ENCODE measurements at regions not wholly inside any gene's neighbourhood (a gene's known extent, or its start where the extent isn't known, plus 50 kb on each side); places are given as distances from the start of the nearest gene placed in this dataset.

DNA sequence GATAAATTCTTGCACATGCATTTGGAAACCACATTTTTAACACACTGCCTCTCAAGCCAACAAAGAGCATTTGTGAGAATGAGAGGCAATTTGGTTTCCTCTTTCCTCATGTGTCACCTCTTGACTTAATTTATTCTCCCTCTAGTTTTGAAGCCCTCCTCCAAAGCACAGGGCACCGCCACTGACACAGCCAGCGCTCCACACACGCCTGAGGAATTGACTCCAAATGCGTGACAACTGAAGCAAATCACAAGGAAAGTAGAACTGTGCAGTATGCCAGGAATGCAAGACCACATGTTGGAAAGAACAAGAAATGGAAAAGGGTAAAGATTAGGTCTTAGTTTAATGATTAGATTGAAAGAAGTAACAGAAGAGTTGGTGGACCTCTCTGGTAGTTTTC, 173.3 kb downstream of the LSM5 start:
- no peak for ATAC-seq
- TF ChIP-seq, protein P1, sequence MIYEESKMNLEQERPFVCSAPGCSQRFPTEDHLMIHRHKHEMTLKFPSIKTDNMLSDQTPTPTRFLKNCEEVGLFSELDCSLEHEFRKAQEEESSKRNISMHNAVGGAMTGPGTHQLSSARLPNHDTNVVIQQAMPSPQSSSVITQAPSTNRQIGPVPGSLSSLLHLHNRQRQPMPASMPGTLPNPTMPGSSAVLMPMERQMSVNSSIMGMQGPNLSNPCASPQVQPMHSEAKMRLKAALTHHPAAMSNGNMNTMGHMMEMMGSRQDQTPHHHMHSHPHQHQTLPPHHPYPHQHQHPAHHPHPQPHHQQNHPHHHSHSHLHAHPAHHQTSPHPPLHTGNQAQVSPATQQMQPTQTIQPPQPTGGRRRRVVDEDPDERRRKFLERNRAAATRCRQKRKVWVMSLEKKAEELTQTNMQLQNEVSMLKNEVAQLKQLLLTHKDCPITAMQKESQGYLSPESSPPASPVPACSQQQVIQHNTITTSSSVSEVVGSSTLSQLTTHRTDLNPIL (CRISPR knock-in tag; IDR thresholded peaks at IDR 0.05; ENCODE audit: low read depth): no peak
- TF ChIP-seq ZC3H10 (CRISPR knock-in tag; IDR thresholded peaks at IDR 0.05) (no peak), GLIS3 (CRISPR knock-in tag; IDR thresholded peaks at IDR 0.05) (no peak), TCF4 (CRISPR knock-in tag; IDR thresholded peaks at IDR 0.05; ENCODE audit: borderline replicate concordance) (no peak), ISL1 (CRISPR knock-in tag; IDR thresholded peaks at IDR 0.05) (no peak), ZFP30 (CRISPR knock-in tag; IDR thresholded peaks at IDR 0.05) (no peak), ZNF8 (CRISPR knock-in tag; IDR thresholded peaks at IDR 0.05) (no peak), TOX (CRISPR knock-in tag; IDR thresholded peaks at IDR 0.05; ENCODE audit: borderline replicate concordance) (no peak), OSR1 (CRISPR knock-in tag; IDR thresholded peaks at IDR 0.05) (no peak), ZNF565 (CRISPR knock-in tag; conservative IDR thresholded peaks at IDR 0.05; ENCODE audit: low read depth) (no peak), BACH2 (CRISPR knock-in tag; IDR thresholded peaks at IDR 0.05; ENCODE audit: borderline replicate concordance) (no peak), SNAI2 (CRISPR knock-in tag; IDR thresholded peaks at IDR 0.05) (no peak), RARB (CRISPR knock-in tag; IDR thresholded peaks at IDR 0.05) (no peak)
- TF ChIP-seq, protein P2, sequence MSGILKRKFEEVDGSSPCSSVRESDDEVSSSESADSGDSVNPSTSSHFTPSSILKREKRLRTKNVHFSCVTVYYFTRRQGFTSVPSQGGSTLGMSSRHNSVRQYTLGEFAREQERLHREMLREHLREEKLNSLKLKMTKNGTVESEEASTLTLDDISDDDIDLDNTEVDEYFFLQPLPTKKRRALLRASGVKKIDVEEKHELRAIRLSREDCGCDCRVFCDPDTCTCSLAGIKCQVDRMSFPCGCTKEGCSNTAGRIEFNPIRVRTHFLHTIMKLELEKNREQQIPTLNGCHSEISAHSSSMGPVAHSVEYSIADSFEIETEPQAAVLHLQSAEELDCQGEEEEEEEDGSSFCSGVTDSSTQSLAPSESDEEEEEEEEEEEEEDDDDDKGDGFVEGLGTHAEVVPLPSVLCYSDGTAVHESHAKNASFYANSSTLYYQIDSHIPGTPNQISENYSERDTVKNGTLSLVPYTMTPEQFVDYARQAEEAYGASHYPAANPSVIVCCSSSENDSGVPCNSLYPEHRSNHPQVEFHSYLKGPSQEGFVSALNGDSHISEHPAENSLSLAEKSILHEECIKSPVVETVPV (CRISPR knock-in tag; IDR thresholded peaks at IDR 0.05): no peak
- TF ChIP-seq, protein P3, sequence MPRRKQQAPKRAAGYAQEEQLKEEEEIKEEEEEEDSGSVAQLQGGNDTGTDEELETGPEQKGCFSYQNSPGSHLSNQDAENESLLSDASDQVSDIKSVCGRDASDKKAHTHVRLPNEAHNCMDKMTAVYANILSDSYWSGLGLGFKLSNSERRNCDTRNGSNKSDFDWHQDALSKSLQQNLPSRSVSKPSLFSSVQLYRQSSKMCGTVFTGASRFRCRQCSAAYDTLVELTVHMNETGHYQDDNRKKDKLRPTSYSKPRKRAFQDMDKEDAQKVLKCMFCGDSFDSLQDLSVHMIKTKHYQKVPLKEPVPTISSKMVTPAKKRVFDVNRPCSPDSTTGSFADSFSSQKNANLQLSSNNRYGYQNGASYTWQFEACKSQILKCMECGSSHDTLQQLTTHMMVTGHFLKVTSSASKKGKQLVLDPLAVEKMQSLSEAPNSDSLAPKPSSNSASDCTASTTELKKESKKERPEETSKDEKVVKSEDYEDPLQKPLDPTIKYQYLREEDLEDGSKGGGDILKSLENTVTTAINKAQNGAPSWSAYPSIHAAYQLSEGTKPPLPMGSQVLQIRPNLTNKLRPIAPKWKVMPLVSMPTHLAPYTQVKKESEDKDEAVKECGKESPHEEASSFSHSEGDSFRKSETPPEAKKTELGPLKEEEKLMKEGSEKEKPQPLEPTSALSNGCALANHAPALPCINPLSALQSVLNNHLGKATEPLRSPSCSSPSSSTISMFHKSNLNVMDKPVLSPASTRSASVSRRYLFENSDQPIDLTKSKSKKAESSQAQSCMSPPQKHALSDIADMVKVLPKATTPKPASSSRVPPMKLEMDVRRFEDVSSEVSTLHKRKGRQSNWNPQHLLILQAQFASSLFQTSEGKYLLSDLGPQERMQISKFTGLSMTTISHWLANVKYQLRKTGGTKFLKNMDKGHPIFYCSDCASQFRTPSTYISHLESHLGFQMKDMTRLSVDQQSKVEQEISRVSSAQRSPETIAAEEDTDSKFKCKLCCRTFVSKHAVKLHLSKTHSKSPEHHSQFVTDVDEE (CRISPR knock-in tag; IDR thresholded peaks at IDR 0.05): no peak
- TF ChIP-seq, protein P4, sequence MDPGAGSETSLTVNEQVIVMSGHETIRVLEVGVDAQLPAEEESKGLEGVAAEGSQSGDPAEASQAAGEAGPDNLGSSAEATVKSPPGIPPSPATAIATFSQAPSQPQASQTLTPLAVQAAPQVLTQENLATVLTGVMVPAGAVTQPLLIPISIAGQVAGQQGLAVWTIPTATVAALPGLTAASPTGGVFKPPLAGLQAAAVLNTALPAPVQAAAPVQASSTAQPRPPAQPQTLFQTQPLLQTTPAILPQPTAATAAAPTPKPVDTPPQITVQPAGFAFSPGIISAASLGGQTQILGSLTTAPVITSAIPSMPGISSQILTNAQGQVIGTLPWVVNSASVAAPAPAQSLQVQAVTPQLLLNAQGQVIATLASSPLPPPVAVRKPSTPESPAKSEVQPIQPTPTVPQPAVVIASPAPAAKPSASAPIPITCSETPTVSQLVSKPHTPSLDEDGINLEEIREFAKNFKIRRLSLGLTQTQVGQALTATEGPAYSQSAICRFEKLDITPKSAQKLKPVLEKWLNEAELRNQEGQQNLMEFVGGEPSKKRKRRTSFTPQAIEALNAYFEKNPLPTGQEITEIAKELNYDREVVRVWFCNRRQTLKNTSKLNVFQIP (CRISPR knock-in tag; IDR thresholded peaks at IDR 0.05; ENCODE audit: borderline replicate concordance, low read depth): no peak

DNA sequence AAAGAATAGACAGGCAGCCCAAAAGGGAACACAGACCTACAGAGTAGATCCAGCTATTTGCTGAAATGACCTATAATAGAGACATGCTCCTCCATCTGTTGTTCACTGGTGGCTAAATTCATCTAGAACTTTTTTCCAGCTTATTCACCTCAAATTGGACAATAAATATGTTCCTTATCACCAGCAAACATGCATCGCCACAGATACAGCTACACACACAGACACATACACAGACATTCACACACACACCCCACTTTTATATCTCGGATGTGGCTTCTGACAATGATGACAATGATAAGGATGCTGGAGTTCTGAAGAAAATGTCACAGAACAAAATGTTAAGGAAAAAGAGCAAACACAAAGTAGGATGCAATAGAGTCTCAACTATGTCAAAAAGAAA, 175.4 kb downstream of the LSM5 start:
- TF ChIP-seq, protein P1 (CRISPR knock-in tag; IDR thresholded peaks at IDR 0.05; ENCODE audit: low read depth): no peak
- TF ChIP-seq SNAI2 (CRISPR knock-in tag; IDR thresholded peaks at IDR 0.05): no peak
- no peak for TF ChIP-seq TOX (CRISPR knock-in tag; IDR thresholded peaks at IDR 0.05; ENCODE audit: borderline replicate concordance)
- no peak for TF ChIP-seq CSDC2 (CRISPR knock-in tag; IDR thresholded peaks at IDR 0.05)
- TF ChIP-seq, protein P2 (CRISPR knock-in tag; IDR thresholded peaks at IDR 0.05): no peak
- no peak for TF ChIP-seq ZC3H10 (CRISPR knock-in tag; IDR thresholded peaks at IDR 0.05)
- TF ChIP-seq ARNTL (CRISPR knock-in tag; IDR thresholded peaks at IDR 0.05; ENCODE audit: borderline replicate concordance, low read depth): no peak
- no peak for TF ChIP-seq ZNF8 (CRISPR knock-in tag; IDR thresholded peaks at IDR 0.05)
- TF ChIP-seq RARB (CRISPR knock-in tag; IDR thresholded peaks at IDR 0.05): no peak
- TF ChIP-seq, protein P4 (CRISPR knock-in tag; IDR thresholded peaks at IDR 0.05; ENCODE audit: borderline replicate concordance, low read depth): no peak
- ATAC-seq: no peak
